ENCODE measurements at regions not wholly inside any gene's neighbourhood (a gene's known extent, or its start where the extent isn't known, plus 50 kb on each side); places are given as distances from the start of the nearest gene placed in this dataset.
"Not testable (repeated sequence)": the region's sequence is repeated elsewhere in the genome, so short reads cannot be mapped to it uniquely, and the experiment has no call there.

- no peak for DNase-seq
Observed at GRCh38 chr12:75862692-75863471, 168.7 kb downstream of the PHLDA1 start.

DNA sequence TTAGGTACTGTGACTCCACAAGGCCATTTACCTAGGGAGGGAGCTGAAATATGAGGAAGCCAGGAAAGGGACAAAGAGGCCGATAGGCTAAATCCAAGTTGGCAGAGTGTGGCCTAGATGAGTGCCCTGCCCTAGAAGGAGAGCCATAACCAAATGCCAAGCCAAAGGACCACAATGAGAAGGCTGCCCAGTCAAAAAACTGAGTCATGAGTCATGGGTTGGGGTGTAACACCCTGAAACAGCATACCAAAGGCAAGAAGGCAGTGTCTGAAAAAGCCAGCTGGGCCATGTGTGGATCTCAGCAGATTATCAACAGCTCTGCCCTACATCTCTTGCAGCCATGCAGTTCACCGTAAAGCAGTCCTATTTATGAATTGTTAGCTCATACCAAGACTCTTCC, 171.7 kb downstream of the PHLDA1 start:
- no peak for DNase-seq

- no peak for DNase-seq
Observed at GRCh38 chr12:75856235-75856634, 175.3 kb downstream of the PHLDA1 start.

DNA sequence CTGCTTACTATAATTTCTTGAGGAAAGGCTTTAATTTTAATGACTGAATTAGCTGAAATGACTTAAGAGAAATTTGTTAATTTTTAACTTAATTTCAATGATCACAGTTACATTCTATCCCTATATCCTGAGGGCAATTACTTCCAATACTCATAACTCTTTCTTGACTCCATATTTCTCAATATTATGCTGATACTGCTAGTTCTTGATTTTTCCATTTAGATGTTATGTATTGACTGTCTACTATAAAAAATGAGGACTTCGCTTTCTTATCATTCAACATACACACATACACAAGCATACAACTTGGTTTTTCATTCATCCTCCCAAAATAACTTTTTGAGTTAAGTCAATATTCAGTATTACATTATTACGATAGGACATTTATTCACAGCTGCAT, 176.2 kb downstream of the PHLDA1 start:
- DNase-seq = no peak

DNA sequence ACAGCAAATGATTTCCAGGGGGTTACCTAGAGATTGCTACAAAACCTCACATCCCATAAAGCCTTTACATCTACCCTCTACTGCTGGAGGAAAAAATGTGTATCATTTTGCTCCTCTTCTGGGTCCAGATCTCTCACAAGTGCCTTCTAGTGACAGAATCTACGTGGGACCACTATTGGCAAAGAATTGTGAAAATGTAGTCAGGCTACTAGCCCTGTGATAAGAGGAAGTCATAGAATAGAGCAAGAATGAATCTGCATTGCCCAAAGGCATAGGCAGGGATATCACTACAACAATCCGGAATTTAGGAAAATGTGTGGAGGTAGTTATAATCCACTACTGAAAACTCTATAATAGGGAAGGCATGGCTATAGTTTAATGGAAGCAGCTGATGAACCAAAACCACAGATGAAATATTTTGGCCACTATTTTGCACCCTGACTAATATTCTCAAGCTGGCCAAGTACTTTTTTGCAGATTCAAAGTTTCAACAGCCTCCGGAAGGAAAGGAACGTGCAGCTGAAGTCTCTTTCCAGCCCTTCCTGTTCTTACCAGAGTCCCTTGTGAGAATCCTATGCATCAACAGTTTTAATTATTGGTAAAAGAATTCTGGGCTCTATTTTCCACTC, 176.8 kb downstream of the PHLDA1 start:
- DNase-seq = no peak

GRCh38 chr12:75854137-75854536, 177.4 kb downstream of the PHLDA1 start:
- DNase-seq = not testable (repeated sequence)

DNA sequence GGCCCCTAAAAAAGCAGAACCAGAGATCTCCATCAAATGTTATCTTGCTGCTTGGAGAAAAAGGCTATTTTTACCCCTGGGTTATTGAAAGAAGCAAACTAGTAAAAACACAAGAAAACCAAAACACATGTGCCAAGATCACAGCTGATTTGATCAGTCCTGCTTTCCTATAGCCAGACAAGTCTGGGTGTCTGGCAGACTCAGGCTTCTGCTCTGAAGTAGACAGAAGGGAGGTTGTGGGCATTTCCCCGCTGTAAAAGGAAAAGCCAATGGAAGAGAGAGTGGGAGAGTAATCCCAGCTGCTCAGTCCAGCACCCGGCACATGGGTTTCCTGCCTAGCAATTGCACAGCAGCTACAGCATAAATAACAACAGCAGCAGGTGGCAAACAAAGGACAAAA, 177.9 kb downstream of the PHLDA1 start:
- no peak for DNase-seq

DNA sequence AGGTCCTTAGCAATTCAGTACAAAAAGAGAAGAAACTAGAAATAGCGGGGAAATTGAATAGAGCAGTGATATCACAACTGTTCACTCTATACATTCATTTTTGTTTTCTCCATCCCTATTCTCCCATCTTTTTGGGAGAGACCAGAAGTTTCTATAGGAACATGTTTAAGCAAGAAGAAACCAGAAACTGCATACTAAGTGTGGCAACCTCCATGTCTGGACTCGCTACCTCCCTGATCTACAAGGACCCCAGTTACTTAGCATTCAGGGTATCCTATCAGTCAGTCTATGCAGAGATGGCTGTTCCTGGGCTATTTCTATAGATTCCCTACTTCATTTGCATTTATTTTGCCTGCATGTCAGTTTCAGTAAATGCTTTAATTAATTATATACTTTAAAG, 178.6 kb downstream of the PHLDA1 start:
- DNase-seq = no peak

GRCh38 chr12:75852143-75852542, 179.4 kb downstream of the PHLDA1 start:
- no peak for DNase-seq

GRCh38 chr12:75850721-75851462, 180.7 kb downstream of the PHLDA1 start:
- no peak for DNase-seq

- no peak for DNase-seq
Observed at GRCh38 chr12:75848961-75849360, 182.6 kb downstream of the PHLDA1 start.

- no peak for DNase-seq
Observed at GRCh38 chr12:75848431-75848925, 183.1 kb downstream of the PHLDA1 start.

GRCh38 chr12:75846102-75846501, 185.5 kb downstream of the PHLDA1 start:
- DNase-seq = no peak

DNA sequence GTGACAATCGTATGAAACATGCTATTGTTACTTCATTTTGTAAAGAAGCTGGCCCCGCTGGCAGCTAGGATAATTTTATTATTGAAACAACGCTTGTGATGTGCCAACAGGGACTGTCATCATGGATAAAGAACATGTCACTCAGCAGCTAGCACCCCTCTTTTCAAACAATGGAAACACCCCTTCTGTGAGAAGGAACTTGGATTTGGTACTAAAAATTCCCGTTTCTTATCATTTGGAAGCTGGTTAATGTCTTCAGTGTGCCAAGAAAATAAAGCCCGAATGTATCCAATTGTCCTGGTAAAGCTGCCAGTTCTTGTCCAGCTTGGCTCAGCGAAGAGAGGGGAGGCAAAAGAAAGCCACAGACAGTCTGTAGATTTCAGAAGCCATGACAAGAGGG, 186.6 kb downstream of the PHLDA1 start:
- DNase-seq = no peak

- DNase-seq = no peak
Observed at GRCh38 chr12:75844049-75844770, 187.4 kb downstream of the PHLDA1 start.

- DNase-seq = no peak
Observed at GRCh38 chr12:75842090-75842489, 189.5 kb downstream of the PHLDA1 start.

GRCh38 chr12:75840994-75841355, 190.6 kb downstream of the PHLDA1 start:
- no peak for DNase-seq

DNA sequence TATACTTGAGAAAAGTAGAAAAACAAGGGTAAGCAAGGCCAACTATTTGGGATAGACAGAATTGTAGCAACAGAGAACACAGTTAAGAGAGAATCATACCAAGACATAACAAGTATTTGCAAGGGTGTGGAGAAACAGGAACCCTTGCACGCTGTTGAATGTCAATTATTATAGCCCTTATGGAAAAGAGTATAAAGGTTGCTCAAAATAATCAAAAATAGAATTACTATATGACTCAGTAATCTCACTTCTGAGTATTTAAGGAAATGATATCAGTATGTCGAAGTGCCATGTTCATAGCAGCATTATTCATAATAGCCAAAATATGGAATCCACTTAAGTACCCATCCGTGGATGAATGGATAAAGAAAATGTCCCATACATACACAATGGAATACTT, 193.3 kb downstream of the PHLDA1 start:
- DNase-seq = no peak

DNA sequence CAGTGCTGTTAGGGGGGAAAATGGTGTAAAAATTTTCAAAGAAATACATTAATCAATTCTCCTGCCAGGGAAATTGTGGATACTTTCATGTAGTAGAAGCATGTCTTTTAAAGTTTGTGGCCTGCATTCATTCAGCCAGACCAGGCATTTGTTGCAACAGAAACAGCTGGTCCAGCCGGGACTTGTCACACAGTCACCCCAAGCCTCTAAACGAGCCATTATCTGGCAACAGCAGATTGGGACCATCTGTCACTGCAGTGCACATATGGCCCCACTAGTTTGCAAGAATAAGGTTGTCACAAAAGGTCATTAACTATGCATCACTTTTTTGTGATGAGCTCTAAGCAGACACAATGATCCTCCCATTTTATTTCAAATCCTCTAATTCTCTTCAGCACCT, 193.9 kb downstream of the PHLDA1 start:
- no peak for DNase-seq

GRCh38 chr12:75836533-75836932, 195.0 kb downstream of the PHLDA1 start:
- DNase-seq = no peak

DNA sequence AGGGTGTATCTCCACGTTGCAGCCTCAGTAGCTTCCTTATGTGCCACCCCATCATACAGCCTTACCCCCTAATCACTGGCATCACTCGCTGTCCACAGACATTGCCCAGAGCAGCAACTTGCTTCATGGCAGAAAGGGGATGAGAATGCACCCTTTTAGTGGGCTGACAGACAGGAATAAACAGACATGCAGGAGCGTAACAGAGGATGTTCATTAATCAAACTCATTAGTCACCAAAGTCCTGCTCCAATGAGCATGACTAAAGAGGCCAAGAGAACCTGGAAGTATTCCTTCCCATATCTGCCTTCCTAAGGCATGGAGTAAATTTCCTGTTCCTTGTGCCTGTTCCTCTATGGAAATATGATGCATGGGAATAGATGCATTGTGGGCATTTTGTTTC, 197.0 kb downstream of the PHLDA1 start:
- no peak for DNase-seq

DNA sequence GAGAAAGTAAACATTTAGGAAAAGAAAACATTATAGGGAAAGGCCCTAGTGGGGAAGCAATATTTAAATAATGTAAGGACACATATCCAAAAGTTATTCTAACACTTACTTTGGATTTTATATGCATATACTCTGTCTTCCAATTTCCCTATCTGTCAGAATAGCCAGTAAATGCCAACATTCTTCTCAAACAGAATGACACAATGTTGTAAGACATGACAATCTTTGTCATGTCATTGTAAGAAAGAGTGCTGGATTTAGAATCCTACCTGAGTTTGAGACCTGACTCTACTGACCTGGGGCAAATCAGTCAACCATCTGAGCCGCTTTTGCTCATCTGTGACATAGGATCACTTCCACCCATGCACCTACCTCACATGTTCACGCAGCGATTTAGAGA, 198.3 kb downstream of the PHLDA1 start:
- no peak for DNase-seq

DNA sequence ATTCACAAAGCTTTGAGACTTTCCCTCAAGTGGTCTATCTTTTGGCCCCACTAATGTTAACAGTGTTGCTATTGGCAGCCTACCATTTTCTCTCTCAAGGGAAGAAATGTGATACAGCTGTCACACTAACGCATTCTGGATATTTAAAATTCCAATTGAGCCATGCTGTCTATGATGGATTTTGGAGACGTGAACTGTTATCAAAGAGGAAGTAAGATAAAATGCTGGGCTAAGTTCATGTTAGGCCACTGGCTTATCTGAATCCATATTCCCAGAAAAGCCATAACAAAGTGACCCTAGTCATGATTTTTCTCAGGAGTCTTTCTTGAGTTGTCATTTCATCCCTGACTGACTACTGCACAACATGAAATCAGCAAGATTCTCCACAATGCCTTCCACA, 200.2 kb downstream of the PHLDA1 start:
- no peak for DNase-seq
